ENCODE measurements at regions not wholly inside any gene's neighbourhood (a gene's known extent, or its start where the extent isn't known, plus 50 kb on each side); places are given as distances from the start of the nearest gene placed in this dataset.
A peak's percentile ranks its signal among the peaks of the same experiment; 100 is the strongest.

- Histone ChIP-seq H3K4me2 (ENCODE audit: insufficient read depth, low read length) (no peak overlapping the region), H3K27me3 (ENCODE audit: insufficient read depth, low read length) (no peaks in the 10 kb centered on the region), H3K27ac (ENCODE audit: low read depth, low read length) (no peak overlapping the region), H4K20me1 (ENCODE audit: insufficient read depth, low read length) (no peaks in the 10 kb centered on the region), H3K4me3 (ENCODE audit: insufficient read depth, low read length) (no peak overlapping the region), H3K36me3 (ENCODE audit: insufficient read depth, low read length) (no peaks in the 10 kb centered on the region), H3K79me2 (ENCODE audit: insufficient read depth, low read length) (no peaks in the 10 kb centered on the region), H3K4me1 (ENCODE audit: insufficient read depth, low read length) (no peaks in the 10 kb centered on the region), H3K9me3 (ENCODE audit: low read depth, low read length) (no peaks in the 10 kb centered on the region), H2AFZ (ENCODE audit: low read length) (no peak overlapping the region)
- peak; percentile 6 for DNase-seq (ENCODE audit: insufficient read length, low spot score, missing footprints)
- no peak for TF ChIP-seq CTCF (IDR thresholded peaks at IDR 0.05; ENCODE audit: extremely low read depth, low read depth, low read length)
These were observed 158.6 kb upstream of the CDH8 start for GRCh38 chr16:62194828-62195227.

GRCh38 chr16:62190426-62190825 lies 154.2 kb upstream of the CDH8 start:
- H3K9me3 ChIP-seq (ENCODE audit: low read depth, low read length), result no peaks in the 10 kb centered on the region
- no peak for DNase-seq (ENCODE audit: insufficient read length, low spot score, missing footprints)
- no peaks in the 10 kb centered on the region for H4K20me1 ChIP-seq (ENCODE audit: insufficient read depth, low read length)
- no peaks in the 10 kb centered on the region for H3K27me3 ChIP-seq (ENCODE audit: insufficient read depth, low read length)
- H2AFZ ChIP-seq (ENCODE audit: low read length), result no peak overlapping the region
- no peaks in the 10 kb centered on the region for H3K4me1 ChIP-seq (ENCODE audit: insufficient read depth, low read length)
- H3K79me2 ChIP-seq (ENCODE audit: insufficient read depth, low read length), result no peaks in the 10 kb centered on the region
- no peak overlapping the region for H3K4me2 ChIP-seq (ENCODE audit: insufficient read depth, low read length)
- no peak overlapping the region for H3K27ac ChIP-seq (ENCODE audit: low read depth, low read length)
- no peak overlapping the region for H3K4me3 ChIP-seq (ENCODE audit: insufficient read depth, low read length)
- H3K36me3 ChIP-seq (ENCODE audit: insufficient read depth, low read length), result no peaks in the 10 kb centered on the region
- TF ChIP-seq CTCF (IDR thresholded peaks at IDR 0.05; ENCODE audit: extremely low read depth, low read depth, low read length), result no peak

GRCh38 chr16:62177351-62178203 lies 141.3 kb upstream of the CDH8 start:
- H3K4me3 ChIP-seq (ENCODE audit: insufficient read depth, low read length), result no peak overlapping the region
- no peaks in the 10 kb centered on the region for H4K20me1 ChIP-seq (ENCODE audit: insufficient read depth, low read length)
- no peak overlapping the region for H2AFZ ChIP-seq (ENCODE audit: low read length)
- no peaks in the 10 kb centered on the region for H3K27me3 ChIP-seq (ENCODE audit: insufficient read depth, low read length)
- H3K79me2 ChIP-seq (ENCODE audit: insufficient read depth, low read length), result no peaks in the 10 kb centered on the region
- no peak for DNase-seq (ENCODE audit: insufficient read length, low spot score, missing footprints)
- H3K9me3 ChIP-seq (ENCODE audit: low read depth, low read length), result no peaks in the 10 kb centered on the region
- H3K27ac ChIP-seq (ENCODE audit: low read depth, low read length), result no peak overlapping the region
- H3K36me3 ChIP-seq (ENCODE audit: insufficient read depth, low read length), result no peaks in the 10 kb centered on the region
- no peak for TF ChIP-seq CTCF (IDR thresholded peaks at IDR 0.05; ENCODE audit: extremely low read depth, low read depth, low read length)
- no peaks in the 10 kb centered on the region for H3K4me1 ChIP-seq (ENCODE audit: insufficient read depth, low read length)
- H3K4me2 ChIP-seq (ENCODE audit: insufficient read depth, low read length), result no peak overlapping the region

GRCh38 chr16:62170642-62171041 lies 134.4 kb upstream of the CDH8 start:
- Histone ChIP-seq H3K79me2 (ENCODE audit: insufficient read depth, low read length) (no peaks in the 10 kb centered on the region), H3K4me2 (ENCODE audit: insufficient read depth, low read length) (no peak overlapping the region), H3K9me3 (ENCODE audit: low read depth, low read length) (no peaks in the 10 kb centered on the region), H4K20me1 (ENCODE audit: insufficient read depth, low read length) (no peaks in the 10 kb centered on the region), H3K4me3 (ENCODE audit: insufficient read depth, low read length) (no peak overlapping the region), H2AFZ (ENCODE audit: low read length) (no peak overlapping the region), H3K4me1 (ENCODE audit: insufficient read depth, low read length) (no peaks in the 10 kb centered on the region), H3K27me3 (ENCODE audit: insufficient read depth, low read length) (no peaks in the 10 kb centered on the region), H3K27ac (ENCODE audit: low read depth, low read length) (no peak overlapping the region), H3K36me3 (ENCODE audit: insufficient read depth, low read length) (no peaks in the 10 kb centered on the region)
- TF ChIP-seq CTCF (IDR thresholded peaks at IDR 0.05; ENCODE audit: extremely low read depth, low read depth, low read length), result no peak
- DNase-seq (ENCODE audit: insufficient read length, low spot score, missing footprints), result no peak

Data from osteoblast (primary cell).